GM12865 (cell line): ENCODE measurements at regions not wholly inside any gene's neighbourhood (a gene's known extent, or its start where the extent isn't known, plus 50 kb on each side); places are given as distances from the start of the nearest gene placed in this dataset.
A peak's percentile ranks its signal among the peaks of the same experiment; 100 is the strongest.

Source experiments
- DNase-seq: peaks from one replicate; pipeline ENCODE4 v3.0.0; 2010; ENCODE audit warnings: low read depth
- H3K4me3 ChIP-seq: 2 replicates; pipeline ENCODE4 v1.5.1; 2011; ENCODE audit warnings: mild to moderate bottlenecking, low read depth, low read length, control low read depth
- CTCF ChIP-seq: IDR thresholded peaks from 2 replicates; pipeline ENCODE4 v1.5.1; 2011; ENCODE audit warnings: low read length, control low read depth, low read depth, inconsistent platforms; ENCODE audit not compliant: insufficient read depth; ENCODE audit errors: missing control alignments

GRCh38 chr20:20829681-20830080 is 117.2 kb upstream of the RALGAPA2 start:
- no peak for TF ChIP-seq CTCF
- no peak for DNase-seq
- no peak overlapping the region for H3K4me3 ChIP-seq

DNA sequence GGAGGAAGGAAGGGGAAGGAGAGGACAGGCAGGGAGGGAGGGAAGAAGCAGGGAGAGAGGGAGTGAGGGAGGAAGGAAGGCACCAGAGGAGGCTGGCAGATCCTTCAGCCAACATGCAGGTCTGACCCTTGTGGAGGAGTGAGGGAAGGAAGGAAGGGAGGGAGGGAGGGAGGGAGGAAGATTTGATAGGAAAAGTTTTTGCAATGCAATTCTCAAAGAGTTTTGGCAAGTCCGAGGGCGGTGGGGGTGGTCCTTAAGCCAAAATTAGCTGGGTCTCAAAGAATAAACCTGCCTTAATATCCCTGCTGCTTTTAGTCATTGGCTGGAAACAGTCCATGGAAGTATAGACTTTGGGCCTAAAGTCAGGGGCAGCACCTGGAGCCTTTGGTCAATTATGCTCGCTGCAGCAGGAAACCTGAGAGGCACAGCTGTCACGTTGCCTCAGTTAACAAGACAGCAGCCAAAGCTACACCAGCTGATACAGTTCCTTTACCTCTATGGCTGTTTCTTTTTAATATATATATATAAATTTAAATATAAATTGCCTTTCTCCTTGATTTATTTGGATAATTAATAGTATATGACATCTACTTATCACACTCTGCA is 115.7 kb upstream of the RALGAPA2 start:
- no peak for TF ChIP-seq CTCF
- DNase-seq: no peak

GRCh38 chr20:20824924-20825584 is 112.6 kb upstream of the RALGAPA2 start:
- DNase-seq: peak; percentile 72
- no peak overlapping the region for H3K4me3 ChIP-seq
- peak; percentile 74 for TF ChIP-seq CTCF

More for the DNA sequence above, 115.7 kb upstream of the RALGAPA2 start:
- no peak overlapping the region for H3K4me3 ChIP-seq

GRCh38 chr20:20823476-20823881 is 111.0 kb upstream of the RALGAPA2 start:
- H3K4me3 ChIP-seq: no peak overlapping the region
- no peak for TF ChIP-seq CTCF
- DNase-seq: no peak

DNA sequence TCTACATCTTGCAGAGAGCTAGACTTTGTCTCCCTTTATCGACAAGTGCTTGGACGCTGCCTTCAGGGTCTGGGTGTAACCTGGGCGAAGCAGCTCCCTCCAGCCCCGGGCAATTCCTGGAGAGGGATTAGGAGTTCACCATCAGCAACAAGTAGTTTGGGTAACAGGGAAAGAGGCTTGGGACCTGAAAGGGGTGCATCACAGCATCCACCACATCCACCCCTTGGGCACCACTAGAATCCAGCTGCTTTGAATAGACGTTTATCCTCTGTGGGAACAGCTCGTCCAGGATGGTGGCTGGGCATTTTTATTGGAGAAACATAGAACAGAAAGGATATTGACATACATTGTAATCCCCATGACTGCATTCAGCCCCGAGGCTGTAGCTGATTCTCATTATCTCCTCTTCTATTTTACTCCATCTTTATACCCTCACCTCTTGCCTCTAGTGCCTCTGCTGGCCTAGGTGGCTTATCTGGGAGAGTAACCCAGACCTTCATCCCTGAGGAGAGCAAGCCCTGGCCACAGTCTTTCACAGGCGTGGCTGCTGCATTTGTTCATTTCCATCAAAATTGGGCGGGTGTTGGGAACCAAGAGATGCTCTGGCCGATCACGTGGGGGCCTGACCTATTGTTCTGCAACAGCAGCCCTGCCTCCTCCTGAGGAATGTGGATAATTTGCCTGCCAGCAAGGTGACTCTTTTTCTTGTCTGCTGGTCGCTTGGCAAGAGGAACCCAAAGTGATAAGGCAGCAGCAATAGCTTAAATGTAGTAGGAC is 109.2 kb upstream of the RALGAPA2 start:
- no peak overlapping the region for H3K4me3 ChIP-seq
- no peak for DNase-seq
- TF ChIP-seq CTCF: no peak

DNA sequence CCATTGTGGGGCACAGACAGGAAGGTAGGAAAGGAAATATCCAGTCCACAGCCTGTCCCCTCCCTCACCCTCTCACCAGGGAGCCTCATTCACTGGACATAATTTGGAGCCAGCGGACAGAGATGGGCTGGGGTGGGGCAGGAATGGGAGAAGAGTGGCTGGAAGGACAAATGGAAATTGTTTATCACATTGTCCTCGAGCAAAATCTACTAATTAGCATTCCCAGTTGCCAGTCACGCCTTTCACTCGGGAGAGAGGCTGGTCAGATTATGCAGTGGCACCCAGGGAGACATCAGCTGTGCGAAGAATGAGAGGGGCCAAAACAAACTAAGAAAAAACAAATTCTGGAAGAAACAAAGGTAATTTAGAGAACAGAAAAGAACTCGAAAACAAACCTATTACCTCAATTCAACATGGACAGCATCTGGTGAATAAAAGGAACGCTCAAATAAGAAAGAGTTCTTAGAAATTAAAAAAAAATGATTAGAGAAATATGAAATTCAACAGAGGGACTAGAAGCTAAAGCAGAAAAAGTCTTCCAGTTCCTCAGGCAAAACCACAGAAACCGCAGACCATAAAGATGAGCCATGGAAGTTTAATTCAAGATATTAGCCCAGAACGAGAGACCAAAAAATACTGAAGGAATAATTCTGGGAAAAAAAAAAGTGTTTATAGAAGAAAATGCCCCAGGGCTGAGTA is 108.5 kb upstream of the RALGAPA2 start:
- H3K4me3 ChIP-seq: no peak overlapping the region
- no peak for DNase-seq
- TF ChIP-seq CTCF: no peak
